ENCODE measurements at regions not wholly inside any gene's neighbourhood (a gene's known extent, or its start where the extent isn't known, plus 50 kb on each side); places are given as distances from the start of the nearest gene placed in this dataset.

DNA sequence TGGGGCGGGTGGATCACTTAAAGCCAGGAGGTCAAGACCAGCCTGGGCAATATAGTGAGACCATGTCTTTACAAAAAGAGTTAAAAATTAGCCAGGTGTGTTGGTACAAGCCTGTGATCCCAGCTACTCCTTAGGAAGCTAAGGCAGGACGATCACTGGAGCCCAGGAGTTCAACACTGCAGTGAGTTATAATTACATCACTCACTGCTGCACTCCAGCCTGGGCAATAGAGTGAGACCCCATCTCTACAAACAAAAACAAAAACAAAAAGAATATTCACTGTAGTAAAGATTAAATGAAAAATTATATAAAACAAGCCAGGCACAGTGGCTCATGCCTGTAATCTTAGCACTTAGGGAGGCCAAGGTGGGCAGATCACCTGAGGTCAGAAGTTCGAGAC lies 1047.6 kb upstream of the AUTS2 start:
- no peak for TF ChIP-seq EZH2phosphoT487 (IDR thresholded peaks at IDR 0.05; ENCODE audit: insufficient read depth, low read depth)
- TF ChIP-seq EZH2 (IDR thresholded peaks at IDR 0.05; ENCODE audit: insufficient read depth, poor library complexity, severe bottlenecking): no peak

Data from GM23248 (cell line).